K562 (cell line): ENCODE measurements at regions not wholly inside any gene's neighbourhood (a gene's known extent, or its start where the extent isn't known, plus 50 kb on each side); places are given as distances from the start of the nearest gene placed in this dataset.

ENCODE experiments used
- C11orf30 ChIP-seq: fragments of 450-650 bp; IDR thresholded peaks from 2 replicates; pipeline ENCODE4 v1.6.1; 2016; ENCODE audit warnings: low read depth, mild to moderate bottlenecking
- DPF2 ChIP-seq: fragments of 450-650 bp; IDR thresholded peaks from 2 replicates; pipeline ENCODE4 v1.6.1; 2016
- GATAD2A ChIP-seq: fragments of 450-650 bp; IDR thresholded peaks from 2 replicates; pipeline ENCODE4 v1.6.1; 2017
- HDGF ChIP-seq: fragments of 450-650 bp; IDR thresholded peaks from 2 replicates; pipeline ENCODE4 v1.6.1; 2016
- JUN ChIP-seq, 2 experiments: sonication (generic) in 1 of 2; formaldehyde crosslinking in 1 of 2; IDR thresholded peaks; 2 replicates each; pipeline versions ENCODE4 v1.6.1 to v1.8.0; 2012 to 2022; ENCODE audit warnings: borderline replicate concordance in 2 of 2, mild to moderate bottlenecking in 2 of 2, improper control_type of control experiment in 1 of 2, low read depth in 1 of 2, low read length in 1 of 2, missing genetic modification reagents in 1 of 2
- RHOXF2B ChIP-seq: fragments of 250-450 bp; sonication (Bioruptor Pico); conservative IDR thresholded peaks from 2 replicates; pipeline ENCODE4 v1.5.1; 2021
- SETDB1 ChIP-seq: IDR thresholded peaks from one replicate; pipeline ENCODE4 v1.6.1; 2012; ENCODE audit warnings: low read length, control low read depth, inconsistent platforms
- SRSF9 ChIP-seq: fragments of 200-400 bp; formaldehyde crosslinking; IDR thresholded peaks from 2 replicates; pipeline ENCODE4 v1.6.1; 2017; ENCODE audit warnings: low read depth, low read length, borderline replicate concordance
- TCF7 ChIP-seq: sonication (generic); IDR thresholded peaks from 2 replicates; pipeline ENCODE4 v1.6.1; 2016; ENCODE audit warnings: antibody characterized with exemption, borderline replicate concordance
- XRCC4 ChIP-seq: IDR thresholded peaks from one replicate; pipeline ENCODE4 v1.6.1; 2011; ENCODE audit not compliant: insufficient read depth, insufficient read length; ENCODE audit errors: extremely low read depth
- ZFPM2 ChIP-seq: fragments of 250-450 bp; sonication (Bioruptor Pico); IDR thresholded peaks from 2 replicates; pipeline ENCODE4 v1.5.1; 2022; ENCODE audit warnings: mild to moderate bottlenecking
- ZFX ChIP-seq: sonication (generic); formaldehyde crosslinking; IDR thresholded peaks from 2 replicates; pipeline ENCODE4 v1.8.0; 2022; ENCODE audit warnings: mild to moderate bottlenecking, missing genetic modification reagents, moderate library complexity
- ZHX1 ChIP-seq: fragments of 150-350 bp; conservative IDR thresholded peaks from 2 replicates; pipeline ENCODE4 v1.6.1; 2014; ENCODE audit warnings: low read length
- TF ChIP-seq, protein P1 (sequence below), 2 experiments: fragments of 450-650 bp; IDR thresholded peaks; 2 replicates each; pipeline ENCODE4 v1.6.1; 2016
- TF ChIP-seq, protein P2 (sequence below), 2 experiments: fragments of 450-650 bp; IDR thresholded peaks; 2 replicates each; pipeline ENCODE4 v1.6.1; 2016; ENCODE audit warnings: mild to moderate bottlenecking in 2 of 2, borderline replicate concordance in 1 of 2, low read depth in 1 of 2, moderate library complexity in 1 of 2

GRCh38 chr18:22557168-22557941, 139.6 kb upstream of the CTAGE1 start (continued):
- TF ChIP-seq C11orf30, result no peak
- TF ChIP-seq, protein P1, sequence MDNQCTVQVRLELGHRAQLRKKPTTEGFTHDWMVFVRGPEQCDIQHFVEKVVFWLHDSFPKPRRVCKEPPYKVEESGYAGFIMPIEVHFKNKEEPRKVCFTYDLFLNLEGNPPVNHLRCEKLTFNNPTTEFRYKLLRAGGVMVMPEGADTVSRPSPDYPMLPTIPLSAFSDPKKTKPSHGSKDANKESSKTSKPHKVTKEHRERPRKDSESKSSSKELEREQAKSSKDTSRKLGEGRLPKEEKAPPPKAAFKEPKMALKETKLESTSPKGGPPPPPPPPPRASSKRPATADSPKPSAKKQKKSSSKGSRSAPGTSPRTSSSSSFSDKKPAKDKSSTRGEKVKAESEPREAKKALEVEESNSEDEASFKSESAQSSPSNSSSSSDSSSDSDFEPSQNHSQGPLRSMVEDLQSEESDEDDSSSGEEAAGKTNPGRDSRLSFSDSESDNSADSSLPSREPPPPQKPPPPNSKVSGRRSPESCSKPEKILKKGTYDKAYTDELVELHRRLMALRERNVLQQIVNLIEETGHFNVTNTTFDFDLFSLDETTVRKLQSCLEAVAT (IDR thresholded peaks at IDR 0.05), result 0 out of 4 replicates have a peak, but pooled peaks of 1 of the 2 experiments have one; percentile 28
- TF ChIP-seq XRCC4, result no peak
- no peak for TF ChIP-seq SRSF9
- TF ChIP-seq SETDB1, result no peak
- no peak for TF ChIP-seq HDGF
- TF ChIP-seq ZFPM2 (CRISPR knock-in tag), result no peak
- peak; percentile 87 for TF ChIP-seq DPF2
- no peak for TF ChIP-seq JUN (IDR thresholded peaks at IDR 0.05; ENCODE audit: borderline replicate concordance, low read depth, low read length)
- no peak for TF ChIP-seq JUN (CRISPR knock-in tag; IDR thresholded peaks at IDR 0.05; ENCODE audit: borderline replicate concordance)
- no peak for TF ChIP-seq TCF7
- TF ChIP-seq, protein P2, sequence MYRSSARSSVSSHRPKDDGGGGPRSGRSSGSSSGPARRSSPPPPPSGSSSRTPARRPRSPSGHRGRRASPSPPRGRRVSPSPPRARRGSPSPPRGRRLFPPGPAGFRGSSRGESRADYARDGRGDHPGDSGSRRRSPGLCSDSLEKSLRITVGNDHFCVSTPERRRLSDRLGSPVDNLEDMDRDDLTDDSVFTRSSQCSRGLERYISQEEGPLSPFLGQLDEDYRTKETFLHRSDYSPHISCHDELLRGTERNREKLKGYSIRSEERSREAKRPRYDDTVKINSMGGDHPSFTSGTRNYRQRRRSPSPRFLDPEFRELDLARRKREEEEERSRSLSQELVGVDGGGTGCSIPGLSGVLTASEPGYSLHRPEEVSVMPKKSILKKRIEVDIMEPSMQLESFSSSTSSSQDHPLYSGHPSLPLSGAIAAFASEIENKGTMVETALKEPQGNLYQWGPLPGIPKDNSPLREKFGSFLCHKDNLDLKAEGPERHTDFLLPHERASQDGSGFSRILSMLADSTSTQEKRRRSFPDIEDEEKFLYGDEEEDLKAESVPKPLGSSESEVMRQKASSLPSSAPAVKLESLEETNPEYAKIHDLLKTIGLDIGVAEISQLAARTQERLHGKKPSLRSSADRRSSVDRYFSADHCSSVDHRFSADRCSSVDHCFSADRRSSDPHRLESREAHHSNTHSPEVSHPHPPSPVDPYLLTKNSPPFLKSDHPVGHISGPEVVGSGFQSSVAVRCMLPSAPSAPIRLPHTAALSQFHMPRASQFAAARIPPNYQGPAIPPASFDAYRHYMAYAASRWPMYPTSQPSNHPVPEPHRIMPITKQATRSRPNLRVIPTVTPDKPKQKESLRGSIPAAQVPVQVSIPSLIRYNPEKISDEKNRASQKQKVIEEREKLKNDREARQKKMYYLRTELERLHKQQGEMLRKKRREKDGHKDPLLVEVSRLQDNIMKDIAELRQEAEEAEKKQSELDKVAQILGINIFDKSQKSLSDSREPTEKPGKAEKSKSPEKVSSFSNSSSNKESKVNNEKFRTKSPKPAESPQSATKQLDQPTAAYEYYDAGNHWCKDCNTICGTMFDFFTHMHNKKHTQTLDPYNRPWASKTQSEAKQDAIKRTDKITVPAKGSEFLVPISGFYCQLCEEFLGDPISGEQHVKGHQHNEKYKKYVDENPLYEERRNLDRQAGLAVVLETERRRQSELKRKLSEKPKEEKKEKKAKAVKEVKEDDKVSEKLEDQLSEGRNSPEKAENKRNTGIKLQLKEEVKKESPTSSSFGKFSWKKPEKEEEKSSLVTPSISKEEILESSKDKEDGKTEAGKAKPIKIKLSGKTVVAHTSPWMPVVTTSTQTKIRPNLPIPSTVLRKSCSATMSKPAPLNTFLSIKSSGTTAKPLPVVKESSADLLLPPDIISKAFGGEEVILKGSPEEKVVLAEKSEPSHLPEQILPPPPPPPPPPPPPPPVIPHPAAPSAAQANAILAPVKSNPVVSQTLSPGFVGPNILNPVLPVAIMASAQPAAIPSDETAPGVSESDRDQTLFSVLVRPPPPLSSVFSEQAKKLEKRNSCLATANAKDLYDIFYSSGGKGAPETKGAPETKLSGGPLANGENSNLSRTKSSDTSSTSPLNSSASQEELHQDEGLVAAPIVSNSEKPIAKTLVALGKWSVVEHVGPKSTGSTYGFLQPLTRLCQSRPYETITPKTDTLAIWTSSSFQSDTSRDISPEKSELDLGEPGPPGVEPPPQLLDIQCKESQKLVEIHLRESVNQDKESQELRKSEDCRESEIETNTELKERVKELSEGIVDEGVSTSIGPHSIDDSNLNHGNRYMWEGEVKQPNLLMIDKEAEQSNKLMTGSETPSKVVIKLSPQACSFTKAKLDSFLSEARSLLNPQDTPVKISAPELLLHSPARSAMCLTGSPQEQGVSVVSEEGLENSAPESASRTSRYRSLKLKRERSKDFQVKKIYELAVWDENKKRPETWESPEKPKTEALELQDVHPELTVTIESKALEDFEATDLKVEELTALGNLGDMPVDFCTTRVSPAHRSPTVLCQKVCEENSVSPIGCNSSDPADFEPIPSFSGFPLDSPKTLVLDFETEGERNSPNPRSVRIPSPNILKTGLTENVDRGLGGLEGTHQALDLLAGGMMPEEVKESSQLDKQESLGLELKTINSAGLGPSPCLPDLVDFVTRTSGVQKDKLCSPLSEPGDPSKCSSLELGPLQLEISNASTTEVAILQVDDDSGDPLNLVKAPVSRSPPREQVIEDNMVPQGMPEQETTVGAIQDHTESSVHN (IDR thresholded peaks at IDR 0.05; ENCODE audit: borderline replicate concordance in 1 of 2, low read depth in 1 of 2), result no peak
- TF ChIP-seq GATAD2A, result peak; percentile 59
- TF ChIP-seq ZFX (CRISPR knock-in tag), result no peak
- TF ChIP-seq RHOXF2B, result no peak
- TF ChIP-seq ZHX1, result no peak
